HG02943 (cell line): ENCODE measurements at regions not wholly inside any gene's neighbourhood (a gene's known extent, or its start where the extent isn't known, plus 50 kb on each side); places are given as distances from the start of the nearest gene placed in this dataset.
"Not testable (repeated sequence)": the region's sequence is repeated elsewhere in the genome, so short reads cannot be mapped to it uniquely, and the experiment has no call there.

Experiments used
- ATAC-seq: cut with Tn5 transposase; IDR thresholded peaks from one replicate; pipeline ENCODE4 v1.9.1; 2021; ENCODE audit warnings: mild to moderate bottlenecking, low read depth, moderate library complexity; ENCODE audit not compliant: unreplicated experiment

- no peak for ATAC-seq
Measured at GRCh38 chr4:137961051-137961438, 281.1 kb downstream of the SLC7A11 start.

- ATAC-seq = no peak
Measured at GRCh38 chr4:137960371-137961050, 281.6 kb downstream of the SLC7A11 start.

DNA sequence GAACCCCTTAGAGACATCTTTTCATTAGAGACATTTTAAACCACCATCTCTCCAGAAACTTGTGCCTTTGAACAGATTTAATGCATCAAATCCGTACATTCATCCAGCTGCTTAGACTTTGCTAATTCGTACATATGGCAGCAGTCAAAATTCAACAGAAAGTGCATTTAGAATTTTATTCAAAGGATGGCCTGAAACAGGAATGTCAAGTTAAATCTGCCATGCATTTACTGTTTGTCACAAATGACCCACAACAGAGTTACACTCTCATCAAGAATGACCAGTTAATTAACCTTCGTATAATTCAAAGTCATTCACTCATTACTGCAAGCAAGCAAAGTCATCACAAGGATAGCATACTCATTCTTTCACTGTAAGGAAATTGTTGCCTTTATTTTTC, 284.3 kb downstream of the SLC7A11 start:
- ATAC-seq = no peak

DNA sequence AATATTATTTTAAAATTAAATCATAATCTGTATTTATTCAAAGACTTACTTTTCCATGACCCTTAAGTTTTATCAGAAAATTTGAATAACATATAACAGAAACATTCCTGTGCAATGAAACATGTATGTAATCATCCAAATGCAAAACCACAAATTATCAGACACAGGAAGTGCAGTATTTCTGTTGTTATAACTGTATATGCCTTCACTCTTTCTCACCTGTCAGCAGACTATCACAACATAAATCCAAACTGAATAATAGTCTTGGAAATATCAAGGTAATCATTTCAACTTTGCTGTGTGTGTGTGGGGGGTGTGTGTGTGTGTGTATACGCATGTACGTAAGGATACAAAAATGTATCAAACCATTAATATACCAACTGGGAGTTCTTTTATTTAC, 285.9 kb downstream of the SLC7A11 start:
- ATAC-seq = no peak

GRCh38 chr4:137955595-137955994, 286.6 kb downstream of the SLC7A11 start:
- no peak for ATAC-seq

GRCh38 chr4:137952116-137952515, 290.0 kb downstream of the SLC7A11 start:
- ATAC-seq = no peak

- no peak for ATAC-seq
Measured at GRCh38 chr4:137950286-137950685, 291.9 kb downstream of the SLC7A11 start.

DNA sequence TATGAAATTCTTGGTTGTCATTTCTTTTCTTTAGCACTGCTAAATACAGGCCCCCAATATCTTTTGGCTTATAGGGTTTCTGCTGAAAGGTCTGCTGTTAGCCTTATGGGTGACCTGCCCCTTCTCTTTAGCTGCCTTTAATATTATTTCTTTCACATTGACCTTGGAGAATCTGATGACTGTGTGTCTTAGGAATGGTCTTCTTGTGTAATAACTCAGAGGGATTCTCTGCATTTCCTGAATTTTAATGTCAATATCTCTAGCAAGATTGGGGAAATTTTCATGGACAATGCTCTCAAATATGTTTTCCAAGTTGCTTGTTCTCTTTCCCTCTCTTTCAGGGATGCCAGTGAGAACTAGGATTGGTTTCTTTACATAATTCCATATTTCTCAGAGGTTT, 292.4 kb downstream of the SLC7A11 start:
- no peak for ATAC-seq

DNA sequence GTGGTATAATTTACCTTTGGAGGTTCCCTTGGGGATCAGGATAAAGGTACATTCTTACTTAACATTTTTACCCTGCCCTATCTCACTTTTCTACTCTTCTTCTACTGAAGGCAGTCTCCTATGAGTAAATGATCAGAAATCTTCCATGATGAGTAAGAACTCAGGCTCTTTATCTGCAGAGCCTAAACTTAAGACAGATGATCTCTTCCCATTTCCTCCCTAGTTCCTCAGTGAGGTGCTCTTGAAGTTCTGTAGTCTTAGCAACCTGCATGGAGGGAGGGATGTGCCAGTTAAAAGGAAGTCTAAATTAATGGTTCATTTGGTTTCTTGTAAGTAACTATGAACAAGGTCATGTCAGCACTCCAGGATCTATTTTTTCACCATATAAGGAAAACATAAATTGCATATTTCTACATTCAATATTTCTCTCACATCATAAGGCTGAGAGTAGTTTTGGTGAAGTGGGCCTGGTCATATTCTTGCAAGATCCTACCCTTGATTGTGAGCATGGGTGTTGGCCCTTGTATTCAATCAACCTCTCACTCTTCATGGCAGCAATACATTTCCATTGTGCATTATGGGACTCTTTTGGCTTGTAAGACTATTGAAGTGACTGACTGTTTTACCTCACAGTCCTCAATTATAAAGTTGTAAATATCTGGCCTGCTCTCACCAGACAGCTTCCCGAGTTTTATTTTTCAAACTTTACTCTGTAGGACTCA, 295.5 kb downstream of the SLC7A11 start:
- no peak for ATAC-seq

- ATAC-seq = not testable (repeated sequence)
Measured at GRCh38 chr4:137942815-137943214, 299.3 kb downstream of the SLC7A11 start.

- not testable (repeated sequence) for ATAC-seq
Measured at GRCh38 chr4:137942015-137942515, 300.1 kb downstream of the SLC7A11 start.

DNA sequence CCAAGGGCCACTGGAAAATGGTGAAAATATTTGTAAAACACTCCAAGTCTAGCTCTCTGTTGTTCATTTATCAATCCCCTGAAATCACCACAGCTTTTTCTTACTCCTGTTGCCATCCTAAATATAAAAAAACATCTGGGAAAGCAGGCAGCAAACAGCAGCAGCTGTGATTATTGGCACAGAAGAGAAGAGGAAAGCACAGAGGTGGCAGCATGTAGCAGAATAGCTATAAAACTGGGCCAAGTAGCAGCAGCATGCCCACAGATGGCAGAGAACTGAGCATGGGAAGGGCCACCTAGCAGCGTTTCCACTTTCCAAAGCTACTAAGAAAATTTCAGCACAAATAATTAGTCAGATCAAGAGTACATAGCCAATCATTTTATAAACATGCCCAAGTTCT, 307.2 kb downstream of the SLC7A11 start:
- no peak for ATAC-seq

- ATAC-seq = no peak
Measured at GRCh38 chr4:137934046-137934445, 308.1 kb downstream of the SLC7A11 start.

DNA sequence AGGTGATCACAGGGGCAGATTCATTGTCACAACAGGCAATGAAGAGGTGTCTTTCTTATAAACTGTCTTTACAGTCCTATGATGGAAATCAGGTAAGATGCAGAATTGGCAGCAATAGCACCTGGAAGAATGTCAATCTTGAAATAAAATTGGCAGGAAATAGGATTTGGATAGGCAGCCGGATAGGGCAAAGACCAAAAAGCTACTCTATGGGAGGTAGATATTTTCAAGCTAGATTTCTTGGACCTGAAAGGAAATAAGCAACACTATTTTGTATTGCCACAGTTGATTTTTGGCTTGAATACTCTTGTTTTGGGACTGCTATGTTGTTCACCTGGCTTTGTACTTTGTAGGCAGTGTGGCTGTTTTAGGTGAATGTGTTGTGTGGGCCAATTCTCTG, 314.2 kb downstream of the SLC7A11 start:
- ATAC-seq = no peak

DNA sequence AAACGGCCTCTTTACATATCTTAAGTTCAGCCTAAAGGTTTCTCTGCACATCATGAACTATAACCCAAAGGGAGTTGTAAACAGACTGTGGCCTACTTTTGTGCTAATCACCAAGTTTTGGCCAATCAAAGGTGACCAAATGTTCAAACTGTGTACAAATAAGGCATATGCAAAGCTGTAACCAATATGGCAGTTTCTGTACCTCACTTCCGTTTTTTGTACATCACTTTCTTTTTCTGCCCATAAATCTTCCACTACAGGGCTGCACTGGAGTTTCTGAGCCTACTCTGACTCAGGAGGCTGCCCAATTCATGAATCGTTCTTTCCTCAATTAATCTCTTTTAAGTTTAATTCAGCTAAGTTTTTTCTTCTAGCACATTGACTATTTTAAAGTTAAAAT, 318.7 kb downstream of the SLC7A11 start:
- ATAC-seq = no peak

- ATAC-seq = no peak
Measured at GRCh38 chr4:137922721-137923120, 319.4 kb downstream of the SLC7A11 start.

DNA sequence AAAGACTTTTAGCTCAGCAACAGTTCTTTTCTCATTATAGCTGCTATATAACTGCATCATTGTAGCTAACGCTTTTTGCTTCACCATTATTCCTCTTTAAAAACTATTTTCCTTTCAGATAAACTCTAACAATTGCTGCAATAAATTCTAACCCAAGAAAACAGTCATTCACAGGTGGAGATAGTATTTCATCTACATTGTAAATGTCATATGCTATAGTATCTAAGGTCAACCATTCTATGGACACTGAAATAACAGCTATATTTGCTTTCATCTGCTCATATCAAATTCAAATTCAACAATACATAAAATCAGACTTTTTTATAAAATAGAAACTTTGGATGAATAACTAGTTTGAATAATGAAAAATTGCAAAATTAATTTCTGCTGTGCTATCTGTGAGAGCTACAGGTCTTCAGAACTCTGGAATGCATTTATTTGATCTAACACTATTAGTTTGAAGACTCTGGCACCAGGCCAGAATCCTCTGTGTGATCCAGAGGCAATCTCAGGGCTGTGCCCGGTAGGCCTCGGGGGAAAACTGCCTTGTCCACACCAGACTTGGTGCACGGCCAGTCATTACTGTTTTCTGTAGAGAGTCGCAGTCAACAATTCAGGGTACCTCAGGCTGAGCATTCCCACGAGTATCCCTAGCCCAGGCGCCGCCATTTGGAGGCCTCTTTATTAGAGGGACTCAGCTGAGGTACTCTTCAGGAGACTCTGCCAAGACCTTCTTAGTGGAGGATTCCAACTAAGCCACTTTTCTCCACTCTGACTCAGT, 332.4 kb downstream of the SLC7A11 start:
- ATAC-seq = no peak

DNA sequence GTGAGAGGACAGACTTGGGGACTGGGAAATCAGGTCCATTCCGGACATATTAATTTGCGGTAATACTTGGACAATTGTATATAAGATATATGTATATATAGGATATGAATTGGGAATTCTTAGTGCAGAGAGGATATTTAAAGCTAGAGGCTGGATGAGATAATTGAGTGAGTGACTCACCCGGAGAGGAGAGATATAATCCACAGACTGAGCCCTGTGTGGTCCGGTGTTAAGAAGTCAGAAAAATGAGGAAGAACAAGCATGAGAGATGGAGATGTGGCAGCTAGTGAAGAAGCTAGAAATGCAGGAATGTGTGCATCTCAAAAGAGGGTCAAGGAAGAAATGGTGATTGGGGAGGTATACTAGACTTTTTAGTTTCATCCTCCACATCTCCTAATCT, 336.2 kb downstream of the SLC7A11 start:
- no peak for ATAC-seq

GRCh38 chr4:137901114-137901513, 341.0 kb downstream of the SLC7A11 start:
- no peak for ATAC-seq

GRCh38 chr4:137896221-137896737, 345.9 kb downstream of the SLC7A11 start:
- ATAC-seq = no peak

- ATAC-seq = not testable (repeated sequence)
Measured at GRCh38 chr4:137895515-137895914, 346.6 kb downstream of the SLC7A11 start.
